ENCODE measurements at regions not wholly inside any gene's neighbourhood (a gene's known extent, or its start where the extent isn't known, plus 50 kb on each side); places are given as distances from the start of the nearest gene placed in this dataset.
"Not testable (repeated sequence)": the region's sequence is repeated elsewhere in the genome, so short reads cannot be mapped to it uniquely, and the experiment has no call there.

DNA sequence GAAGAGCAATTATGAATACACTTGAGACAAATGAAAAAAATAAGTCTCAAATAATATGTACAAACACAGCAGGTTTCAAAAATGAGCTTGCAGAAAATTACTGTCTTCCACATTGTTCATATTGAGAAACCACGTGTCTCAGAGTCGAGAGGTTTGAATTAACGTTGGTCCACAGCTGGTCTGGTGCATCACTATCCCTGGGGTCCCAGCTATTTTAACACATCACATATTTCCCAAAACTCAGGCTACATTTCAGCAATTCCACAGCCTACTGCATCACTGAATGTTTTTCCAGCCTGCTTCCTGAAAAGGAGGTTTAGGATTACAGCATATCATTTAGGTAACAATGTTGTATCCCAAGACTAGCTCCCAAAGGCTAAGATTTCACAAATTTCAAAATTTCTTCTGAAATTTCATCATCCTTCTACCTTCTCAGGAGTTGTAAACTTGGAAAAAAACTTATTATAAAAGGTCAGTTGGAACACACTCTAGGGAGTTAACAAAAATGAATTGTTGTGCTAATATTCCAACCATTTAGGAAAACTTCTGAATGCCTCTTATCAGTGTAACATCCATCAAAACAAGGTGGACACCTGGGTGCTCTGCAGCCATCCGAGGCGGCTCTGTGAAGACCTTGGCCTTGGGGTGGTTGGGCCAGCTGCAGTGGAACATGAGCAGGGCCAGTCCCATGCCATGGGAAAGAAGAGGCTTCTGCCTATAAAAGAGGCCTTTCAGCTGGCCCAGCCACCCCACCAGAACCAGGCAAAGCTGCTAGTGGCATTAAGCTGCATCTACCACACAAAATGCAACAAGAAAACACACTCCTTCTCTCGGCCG lies 198.1 kb upstream of the RBBP8 start:
- Mint-ChIP-seq H3K27ac (no peak overlapping the region), H3K9me3 (no peaks in the 10 kb centered on the region), H3K4me1 (ENCODE audit: low read depth) (no peaks in the 10 kb centered on the region), H3K36me3 (ENCODE audit: low read depth) (no peaks in the 10 kb centered on the region), H3K27me3 (peaks cover 7% of the 10 kb centered on the region), H3K4me3 (no peak overlapping the region)

DNA sequence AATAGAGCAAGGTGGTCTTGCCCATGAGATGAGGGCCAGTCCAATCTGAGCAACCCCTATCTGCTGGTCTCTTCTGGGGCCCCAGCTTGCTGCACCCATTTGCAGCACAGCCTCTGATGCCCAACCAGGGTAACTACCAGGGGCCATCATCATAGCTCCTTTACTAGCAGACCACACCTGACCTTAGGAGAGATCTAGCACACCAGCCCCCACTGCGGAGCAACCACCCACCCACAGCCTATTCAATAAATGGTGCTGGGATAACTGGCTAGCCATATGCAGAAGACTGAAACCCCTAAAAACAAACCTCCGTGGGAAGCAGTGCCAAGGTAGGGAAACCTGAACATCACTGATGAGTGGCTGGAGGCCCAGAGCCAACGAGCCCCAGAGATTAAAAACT lies 196.1 kb upstream of the RBBP8 start:
- no peaks in the 10 kb centered on the region for H3K4me1 Mint-ChIP-seq (ENCODE audit: low read depth)
- H3K9me3 Mint-ChIP-seq: no peaks in the 10 kb centered on the region
- H3K27me3 Mint-ChIP-seq: peaks cover 7% of the 10 kb centered on the region
- H3K4me3 Mint-ChIP-seq: no peak overlapping the region
- H3K27ac Mint-ChIP-seq: no peak overlapping the region
- no peaks in the 10 kb centered on the region for H3K36me3 Mint-ChIP-seq (ENCODE audit: low read depth)

DNA sequence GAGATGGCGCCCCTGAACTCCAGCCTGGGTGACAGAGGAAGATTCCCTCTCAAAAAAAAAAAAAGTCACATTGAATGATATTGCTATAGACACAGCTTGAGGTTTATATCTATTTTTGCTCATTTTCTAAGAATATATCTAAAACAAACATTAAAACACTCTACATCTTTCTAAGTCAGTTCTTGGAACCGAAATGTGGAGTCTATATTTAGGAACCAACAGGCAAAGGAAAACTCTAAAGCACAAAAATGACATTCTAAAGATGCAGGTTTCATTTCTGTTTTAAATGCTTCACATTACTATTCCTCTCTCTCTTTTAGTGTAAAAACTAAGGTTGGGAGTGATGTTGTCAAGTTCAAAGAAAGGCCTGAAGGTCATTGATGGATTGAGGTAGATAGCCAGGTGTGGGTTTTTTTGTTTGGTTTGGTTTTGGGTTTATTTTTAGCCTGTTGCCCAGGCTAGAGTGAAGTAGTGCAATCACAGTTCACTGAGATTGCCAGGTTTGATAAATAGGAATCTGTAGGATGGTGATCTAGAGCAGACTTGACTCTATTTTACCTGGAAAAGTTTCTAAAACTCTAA lies 194.0 kb upstream of the RBBP8 start:
- Mint-ChIP-seq H3K4me1 (ENCODE audit: low read depth) (no peaks in the 10 kb centered on the region), H3K4me3 (no peak overlapping the region), H3K27ac (no peak overlapping the region), H3K27me3 (no peaks in the 10 kb centered on the region), H3K9me3 (no peaks in the 10 kb centered on the region), H3K36me3 (ENCODE audit: low read depth) (no peaks in the 10 kb centered on the region)

DNA sequence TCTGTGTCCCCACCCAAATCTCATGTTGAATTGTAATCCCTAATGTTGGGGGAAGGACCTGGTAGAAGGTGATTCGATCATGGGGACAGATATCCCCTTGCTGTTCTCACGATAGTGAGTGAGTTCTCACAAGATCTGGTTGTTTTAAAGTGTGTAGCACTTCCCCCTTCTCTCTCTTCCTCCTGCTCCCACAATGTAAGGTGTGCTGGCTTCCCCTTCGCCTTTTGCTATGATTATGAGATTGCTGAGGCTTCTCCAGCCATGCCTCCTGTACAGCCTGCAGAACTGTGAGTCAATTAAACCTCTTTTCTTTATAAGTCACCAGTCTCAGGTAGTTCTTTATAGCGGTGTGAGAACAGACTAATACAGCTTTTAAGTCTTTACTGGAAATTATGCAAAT lies 193.3 kb upstream of the RBBP8 start:
- H3K4me1 Mint-ChIP-seq (ENCODE audit: low read depth): no peaks in the 10 kb centered on the region
- H3K9me3 Mint-ChIP-seq: no peaks in the 10 kb centered on the region
- H3K27me3 Mint-ChIP-seq: no peaks in the 10 kb centered on the region
- H3K36me3 Mint-ChIP-seq (ENCODE audit: low read depth): no peaks in the 10 kb centered on the region
- H3K27ac Mint-ChIP-seq: no peak overlapping the region
- H3K4me3 Mint-ChIP-seq: no peak overlapping the region

DNA sequence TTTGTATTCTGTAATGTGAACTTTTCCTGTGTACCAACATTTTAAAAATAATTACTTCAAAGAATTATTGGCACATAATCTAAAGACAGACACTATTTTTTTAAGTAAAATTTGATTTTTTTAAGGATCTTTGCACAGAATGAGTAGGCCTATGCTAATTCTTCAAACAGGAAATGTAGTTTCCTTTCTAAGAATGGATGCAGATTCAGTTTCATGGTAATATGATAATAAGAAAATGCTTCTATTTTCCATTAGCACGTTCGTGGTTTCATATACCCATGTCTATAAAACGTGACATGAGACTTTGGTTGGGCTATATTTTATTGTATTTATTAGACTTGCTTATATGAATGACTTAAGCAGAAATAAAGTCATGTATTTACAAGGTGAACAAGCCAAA lies 191.8 kb upstream of the RBBP8 start:
- H3K4me1 Mint-ChIP-seq (ENCODE audit: low read depth): no peaks in the 10 kb centered on the region
- H3K27me3 Mint-ChIP-seq: no peaks in the 10 kb centered on the region
- H3K4me3 Mint-ChIP-seq: no peak overlapping the region
- no peaks in the 10 kb centered on the region for H3K36me3 Mint-ChIP-seq (ENCODE audit: low read depth)
- H3K27ac Mint-ChIP-seq: no peak overlapping the region
- peaks cover under 1% of the 10 kb centered on the region for H3K9me3 Mint-ChIP-seq

DNA sequence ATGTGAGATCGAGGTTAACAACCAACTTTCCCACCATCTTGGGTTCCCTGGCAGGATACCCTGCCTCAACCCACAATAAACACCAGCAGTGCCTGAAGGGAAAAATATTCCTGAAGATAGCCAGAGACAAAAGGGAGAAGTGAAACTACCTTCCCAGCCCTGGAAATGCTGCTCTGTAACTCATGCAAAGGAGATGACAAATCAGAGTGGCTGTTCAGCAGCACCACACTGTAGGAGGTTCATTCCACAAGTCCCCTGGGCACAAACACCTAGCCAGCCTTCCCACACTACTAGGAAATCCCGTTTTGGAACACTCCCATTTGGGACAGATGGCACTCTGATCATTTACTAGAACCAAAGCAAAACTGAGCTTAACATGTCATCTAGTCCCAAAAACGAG lies 190.7 kb upstream of the RBBP8 start:
- Mint-ChIP-seq H3K9me3 (peaks cover 4% of the 10 kb centered on the region), H3K27ac (no peak overlapping the region), H3K27me3 (peaks cover 3% of the 10 kb centered on the region), H3K4me1 (ENCODE audit: low read depth) (no peaks in the 10 kb centered on the region), H3K4me3 (no peak overlapping the region), H3K36me3 (ENCODE audit: low read depth) (no peaks in the 10 kb centered on the region)

DNA sequence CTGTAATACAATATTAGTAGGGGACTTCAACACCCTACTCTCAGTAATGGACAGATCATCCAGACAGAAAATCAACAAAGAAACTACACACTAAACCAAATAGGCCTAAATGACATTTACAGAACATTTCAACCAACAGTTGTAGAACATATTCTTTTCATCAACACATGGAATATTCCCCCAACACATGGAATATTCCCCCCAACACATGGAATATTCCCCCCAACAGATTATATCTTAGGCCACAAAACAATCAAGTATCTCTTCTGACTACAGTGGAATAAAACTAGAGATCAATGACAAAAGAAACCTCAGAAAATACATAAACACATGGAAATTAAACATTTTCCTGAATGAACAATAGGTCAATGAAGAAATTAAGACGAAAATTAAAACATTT lies 187.2 kb upstream of the RBBP8 start:
- Mint-ChIP-seq H3K9me3 (peaks cover 4% of the 10 kb centered on the region), H3K4me1 (ENCODE audit: low read depth) (no peaks in the 10 kb centered on the region), H3K27ac (no peak overlapping the region), H3K4me3 (no peak overlapping the region), H3K36me3 (ENCODE audit: low read depth) (no peaks in the 10 kb centered on the region), H3K27me3 (peaks cover 18% of the 10 kb centered on the region)

DNA sequence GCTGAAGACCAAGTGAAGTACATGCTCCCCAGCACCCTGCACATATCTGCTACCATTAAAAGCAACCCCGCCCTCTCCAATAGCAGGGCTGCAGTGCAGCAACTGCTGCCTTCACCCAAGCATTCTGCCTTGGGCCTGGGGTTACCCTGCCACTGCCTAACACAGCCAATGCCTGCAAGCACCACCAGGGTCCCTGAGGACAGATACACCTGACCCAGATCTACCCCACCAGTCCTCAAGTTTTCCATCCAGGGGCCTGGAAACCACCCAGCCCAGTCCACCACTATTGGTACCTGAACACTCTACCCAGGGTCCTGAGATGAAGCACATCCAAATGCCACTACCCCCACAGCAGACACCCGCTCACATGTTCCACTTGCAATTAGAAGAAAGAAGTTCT lies 181.1 kb upstream of the RBBP8 start:
- no peaks in the 10 kb centered on the region for H3K4me1 Mint-ChIP-seq (ENCODE audit: low read depth)
- H3K36me3 Mint-ChIP-seq (ENCODE audit: low read depth): no peaks in the 10 kb centered on the region
- peaks cover 40% of the 10 kb centered on the region for H3K27me3 Mint-ChIP-seq
- no peak overlapping the region for H3K27ac Mint-ChIP-seq
- no peak overlapping the region for H3K4me3 Mint-ChIP-seq
- H3K9me3 Mint-ChIP-seq: no peaks in the 10 kb centered on the region

DNA sequence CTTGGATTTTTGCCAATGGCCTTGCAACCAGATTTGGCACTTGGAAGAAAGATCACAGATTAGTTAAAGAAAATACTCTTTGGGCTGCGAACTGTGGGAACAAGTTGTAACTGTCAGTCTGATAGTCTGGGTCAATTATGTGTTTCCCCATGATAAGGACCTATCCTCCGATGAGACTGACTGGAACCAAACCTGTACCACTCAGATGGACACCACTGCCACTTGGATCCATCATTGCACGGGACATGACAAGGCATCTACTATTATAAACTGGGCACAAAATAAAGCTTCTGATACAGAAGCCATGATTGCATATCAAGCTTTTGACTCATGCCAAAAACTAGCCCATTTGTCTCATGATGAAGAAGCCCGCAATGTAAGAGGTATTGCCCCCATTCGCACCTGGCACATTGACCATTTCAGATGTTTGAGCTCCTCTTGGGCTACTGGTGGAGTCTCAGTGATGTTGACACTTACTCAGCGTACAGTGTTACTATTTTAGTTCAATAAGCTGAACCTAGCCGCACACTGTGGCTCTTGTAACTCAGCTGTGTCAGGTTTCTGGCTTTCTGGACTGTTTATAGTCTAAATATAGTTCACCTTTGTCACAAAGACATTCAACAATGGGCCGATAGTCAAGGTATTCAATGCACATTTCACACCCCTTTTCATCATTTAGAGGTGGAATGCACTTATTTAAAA lies 179.8 kb upstream of the RBBP8 start:
- Mint-ChIP-seq H3K36me3 (ENCODE audit: low read depth) (no peaks in the 10 kb centered on the region), H3K27me3 (peaks cover 35% of the 10 kb centered on the region), H3K4me3 (no peak overlapping the region), H3K4me1 (ENCODE audit: low read depth) (no peaks in the 10 kb centered on the region), H3K27ac (no peak overlapping the region), H3K9me3 (no peaks in the 10 kb centered on the region)

DNA sequence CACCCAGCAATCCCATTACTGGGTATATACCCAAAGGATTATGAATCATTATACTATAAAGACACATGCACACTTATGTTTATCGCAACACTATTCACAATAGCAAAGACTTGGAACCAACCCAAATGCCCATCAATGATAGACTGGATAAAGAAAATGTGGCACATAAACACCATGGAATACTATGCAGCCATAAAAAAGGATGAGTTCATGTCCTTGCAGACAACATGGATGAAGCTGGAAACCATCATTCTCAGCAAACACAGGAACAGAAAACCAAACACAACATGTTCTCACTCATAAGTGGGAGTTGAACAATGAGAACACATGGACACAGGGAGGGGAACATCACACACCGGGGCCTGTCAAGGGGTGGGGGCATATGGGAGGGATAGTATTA lies 169.1 kb upstream of the RBBP8 start:
- H3K9me3 Mint-ChIP-seq; H3K4me3 Mint-ChIP-seq; H3K27ac Mint-ChIP-seq; H3K36me3 Mint-ChIP-seq (ENCODE audit: low read depth); H3K4me1 Mint-ChIP-seq (ENCODE audit: low read depth): not testable (repeated sequence)
- peaks cover 38% of the 10 kb centered on the region for H3K27me3 Mint-ChIP-seq

DNA sequence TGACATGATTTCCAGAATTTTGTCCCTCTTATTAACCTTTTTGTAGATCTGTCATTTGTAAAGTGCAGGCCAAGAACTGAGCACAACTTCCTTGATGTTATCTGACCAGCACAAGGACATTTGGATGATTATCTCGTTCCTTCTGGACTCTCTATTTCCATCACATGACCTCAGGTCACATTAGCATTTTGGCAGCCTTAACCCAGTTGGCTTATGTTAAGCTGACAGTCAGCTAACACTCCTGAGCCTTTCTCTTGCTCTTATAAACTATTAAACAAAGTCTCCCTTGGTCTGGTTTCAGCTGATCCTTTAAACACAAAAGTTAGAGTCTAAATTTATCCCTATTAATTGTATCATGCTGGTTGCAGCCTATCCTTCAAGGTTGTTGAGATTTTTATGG lies 167.2 kb upstream of the RBBP8 start:
- Mint-ChIP-seq H3K9me3 (no peaks in the 10 kb centered on the region), H3K4me1 (ENCODE audit: low read depth) (no peaks in the 10 kb centered on the region), H3K27me3 (peaks cover 26% of the 10 kb centered on the region), H3K4me3 (no peak overlapping the region), H3K27ac (no peak overlapping the region), H3K36me3 (ENCODE audit: low read depth) (no peaks in the 10 kb centered on the region)

DNA sequence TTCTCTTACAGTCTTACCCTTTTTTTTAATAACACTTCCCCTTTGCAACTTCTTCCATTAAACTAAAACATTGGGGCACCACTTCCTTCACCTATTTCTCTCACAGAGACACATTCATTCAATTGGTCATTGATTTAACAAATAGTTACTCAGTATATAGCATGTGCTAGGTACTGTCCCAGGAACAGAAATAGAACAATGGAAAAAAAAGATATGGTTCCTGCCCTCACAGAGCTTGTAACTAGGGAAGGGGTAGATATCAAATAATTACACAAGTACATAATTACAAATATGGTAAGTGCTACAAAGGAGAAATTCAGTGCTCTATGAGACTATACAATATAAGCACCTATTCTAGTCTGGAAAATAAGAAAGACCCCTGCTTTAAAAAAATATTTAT lies 165.5 kb upstream of the RBBP8 start:
- Mint-ChIP-seq H3K27ac (no peak overlapping the region), H3K9me3 (no peaks in the 10 kb centered on the region), H3K36me3 (ENCODE audit: low read depth) (no peaks in the 10 kb centered on the region), H3K4me3 (no peak overlapping the region), H3K4me1 (ENCODE audit: low read depth) (no peaks in the 10 kb centered on the region), H3K27me3 (peaks cover 21% of the 10 kb centered on the region)

DNA sequence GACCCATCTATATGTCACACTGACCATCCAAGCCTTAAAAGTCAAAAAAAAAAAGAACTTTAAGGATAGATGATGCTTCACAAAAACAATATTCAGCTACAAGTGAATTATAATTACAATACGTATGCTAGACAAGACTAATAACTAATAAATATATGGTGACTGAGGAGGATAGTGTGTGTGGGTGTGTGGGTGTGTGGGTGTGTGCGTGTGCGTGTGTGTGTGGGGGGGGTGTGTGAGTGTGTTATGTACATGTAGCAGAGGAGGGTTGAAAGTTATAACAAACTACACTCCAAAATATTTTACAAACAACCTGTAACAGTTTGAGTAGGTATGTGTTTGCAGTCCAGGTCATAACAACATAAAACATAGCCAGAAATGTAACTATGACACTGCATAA lies 159.2 kb upstream of the RBBP8 start:
- Mint-ChIP-seq H3K4me3 (no peak overlapping the region), H3K9me3 (no peaks in the 10 kb centered on the region), H3K4me1 (ENCODE audit: low read depth) (no peaks in the 10 kb centered on the region), H3K27me3 (peaks cover 4% of the 10 kb centered on the region), H3K27ac (no peak overlapping the region), H3K36me3 (ENCODE audit: low read depth) (no peaks in the 10 kb centered on the region)

DNA sequence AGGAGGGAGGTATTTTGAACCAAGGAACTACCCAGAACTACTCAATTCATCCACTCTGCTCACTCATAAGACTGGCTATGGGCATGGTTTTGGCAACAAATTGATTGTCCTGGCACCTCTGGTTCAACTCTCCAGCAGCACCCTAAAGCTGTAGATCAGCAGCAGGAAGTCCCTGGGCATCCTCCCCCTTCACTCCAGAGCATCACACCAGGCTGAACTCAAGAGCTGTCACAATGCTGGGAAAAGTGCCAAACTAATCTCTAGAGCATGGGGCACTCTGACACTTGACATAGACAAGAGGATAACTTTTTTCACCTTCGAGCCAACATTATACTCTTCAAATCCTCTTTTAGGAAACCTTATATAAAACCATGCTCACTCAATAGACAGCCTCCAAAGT lies 154.1 kb upstream of the RBBP8 start:
- no peak overlapping the region for H3K4me3 Mint-ChIP-seq
- no peak overlapping the region for H3K27ac Mint-ChIP-seq
- H3K4me1 Mint-ChIP-seq (ENCODE audit: low read depth): no peaks in the 10 kb centered on the region
- no peaks in the 10 kb centered on the region for H3K9me3 Mint-ChIP-seq
- H3K36me3 Mint-ChIP-seq (ENCODE audit: low read depth): no peaks in the 10 kb centered on the region
- peaks cover 9% of the 10 kb centered on the region for H3K27me3 Mint-ChIP-seq

DNA sequence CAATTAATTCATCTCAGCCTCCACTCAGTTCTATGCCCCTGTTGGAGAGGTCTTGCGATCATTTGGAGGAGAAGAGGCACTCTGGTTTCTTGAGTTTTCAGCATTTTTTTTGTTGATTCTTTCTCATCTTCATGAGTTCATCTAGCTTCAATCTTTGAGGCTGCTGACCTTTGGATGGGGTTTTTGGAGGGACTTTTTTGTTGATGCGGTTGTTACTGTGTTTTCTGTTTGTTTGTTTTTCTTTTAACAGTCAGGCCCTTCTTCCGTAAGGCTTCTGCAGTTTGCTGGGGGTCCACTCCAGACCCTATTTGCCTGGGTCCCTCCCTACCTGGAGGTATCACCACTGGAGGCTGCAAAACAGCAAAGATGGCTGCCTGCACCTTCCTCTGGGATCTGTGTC lies 149.9 kb upstream of the RBBP8 start:
- Mint-ChIP-seq H3K27me3 (peaks cover 16% of the 10 kb centered on the region), H3K36me3 (ENCODE audit: low read depth) (no peaks in the 10 kb centered on the region), H3K9me3 (no peaks in the 10 kb centered on the region), H3K4me1 (ENCODE audit: low read depth) (no peaks in the 10 kb centered on the region), H3K27ac (no peak overlapping the region), H3K4me3 (no peak overlapping the region)
